ENCODE measurements at regions not wholly inside any gene's neighbourhood (a gene's known extent, or its start where the extent isn't known, plus 50 kb on each side); places are given as distances from the start of the nearest gene placed in this dataset.

DNA sequence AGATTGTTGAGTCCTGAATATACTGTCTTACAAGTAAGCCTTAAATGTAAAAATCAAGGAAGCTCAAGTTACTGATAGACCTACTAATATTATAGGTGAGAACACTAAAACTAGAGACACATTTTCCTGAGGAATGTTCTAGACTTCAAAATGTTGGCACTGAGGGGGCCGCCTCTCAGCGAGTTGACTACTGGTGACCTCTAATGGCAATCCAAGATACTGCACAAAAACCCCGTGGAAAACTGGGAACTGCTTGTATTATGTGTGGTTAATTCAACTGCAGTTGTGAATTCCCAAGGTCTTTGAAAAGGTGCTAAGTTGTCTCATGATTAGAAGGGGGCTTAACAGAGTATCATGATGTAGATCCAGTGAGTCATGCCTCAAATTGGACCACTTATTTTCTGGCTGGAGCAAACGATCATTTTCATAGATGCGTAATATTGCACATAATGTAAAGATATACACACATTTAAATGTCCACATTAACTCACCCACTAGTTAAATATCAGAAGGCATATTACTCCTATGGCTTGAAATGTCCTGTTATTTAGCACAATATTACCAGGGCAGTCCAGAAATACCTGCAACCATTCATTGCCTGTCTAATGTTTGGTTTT is 336.2 kb downstream of the FOXA2 start:
- Mint-ChIP-seq H3K27ac (no peak overlapping the region), H3K36me3 (no peaks in the 10 kb centered on the region), H3K4me1 (peaks cover 27% of the 10 kb centered on the region), H3K9me3 (no peaks in the 10 kb centered on the region), H3K27me3 (ENCODE audit: low read depth) (no peaks in the 10 kb centered on the region; the same call in 1 of the 2 replicates), H3K4me3 (no peak overlapping the region)
- TF ChIP-seq ZNF512 (CRISPR knock-in tag; IDR thresholded peaks at IDR 0.05; ENCODE audit: borderline replicate concordance) (no peak), OVOL2 (CRISPR knock-in tag; IDR thresholded peaks at IDR 0.05; ENCODE audit: borderline replicate concordance) (no peak)
- TF ChIP-seq, protein P1, sequence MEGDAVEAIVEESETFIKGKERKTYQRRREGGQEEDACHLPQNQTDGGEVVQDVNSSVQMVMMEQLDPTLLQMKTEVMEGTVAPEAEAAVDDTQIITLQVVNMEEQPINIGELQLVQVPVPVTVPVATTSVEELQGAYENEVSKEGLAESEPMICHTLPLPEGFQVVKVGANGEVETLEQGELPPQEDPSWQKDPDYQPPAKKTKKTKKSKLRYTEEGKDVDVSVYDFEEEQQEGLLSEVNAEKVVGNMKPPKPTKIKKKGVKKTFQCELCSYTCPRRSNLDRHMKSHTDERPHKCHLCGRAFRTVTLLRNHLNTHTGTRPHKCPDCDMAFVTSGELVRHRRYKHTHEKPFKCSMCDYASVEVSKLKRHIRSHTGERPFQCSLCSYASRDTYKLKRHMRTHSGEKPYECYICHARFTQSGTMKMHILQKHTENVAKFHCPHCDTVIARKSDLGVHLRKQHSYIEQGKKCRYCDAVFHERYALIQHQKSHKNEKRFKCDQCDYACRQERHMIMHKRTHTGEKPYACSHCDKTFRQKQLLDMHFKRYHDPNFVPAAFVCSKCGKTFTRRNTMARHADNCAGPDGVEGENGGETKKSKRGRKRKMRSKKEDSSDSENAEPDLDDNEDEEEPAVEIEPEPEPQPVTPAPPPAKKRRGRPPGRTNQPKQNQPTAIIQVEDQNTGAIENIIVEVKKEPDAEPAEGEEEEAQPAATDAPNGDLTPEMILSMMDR (IDR thresholded peaks at IDR 0.05): peak; percentile 34; the same call in 1 of the 2 replicates
- ChIA-PET POLR2A (no interaction called here), CTCF (interaction anchor here (0.7 to 0.8 kb wide), 2 partner anchors 15 to 439 kb away, joined by 3 to 4 read pairs; no protein-coding TSS in a partner anchor)
- DNase-seq (ENCODE audit: low spot score) (peak; percentile 49), ATAC-seq (peak; percentile 72)

GRCh38 chr20:22245139-22245538 is 339.2 kb downstream of the FOXA2 start:
- Mint-ChIP-seq H3K27me3 (ENCODE audit: low read depth) (no peaks in the 10 kb centered on the region), H3K36me3 (no peaks in the 10 kb centered on the region), H3K4me1 (peaks cover 6% of the 10 kb centered on the region), H3K4me3 (no peak overlapping the region), H3K27ac (no peak overlapping the region), H3K9me3 (no peaks in the 10 kb centered on the region)
- ChIA-PET POLR2A (no interaction called here), CTCF (no interaction called here)
- ATAC-seq: no peak
- no peak for DNase-seq (ENCODE audit: low spot score)
- TF ChIP-seq, protein P2, sequence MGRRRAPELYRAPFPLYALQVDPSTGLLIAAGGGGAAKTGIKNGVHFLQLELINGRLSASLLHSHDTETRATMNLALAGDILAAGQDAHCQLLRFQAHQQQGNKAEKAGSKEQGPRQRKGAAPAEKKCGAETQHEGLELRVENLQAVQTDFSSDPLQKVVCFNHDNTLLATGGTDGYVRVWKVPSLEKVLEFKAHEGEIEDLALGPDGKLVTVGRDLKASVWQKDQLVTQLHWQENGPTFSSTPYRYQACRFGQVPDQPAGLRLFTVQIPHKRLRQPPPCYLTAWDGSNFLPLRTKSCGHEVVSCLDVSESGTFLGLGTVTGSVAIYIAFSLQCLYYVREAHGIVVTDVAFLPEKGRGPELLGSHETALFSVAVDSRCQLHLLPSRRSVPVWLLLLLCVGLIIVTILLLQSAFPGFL (CRISPR knock-in tag; IDR thresholded peaks at IDR 0.05; ENCODE audit: borderline replicate concordance): no peak
- TF ChIP-seq ZNF396 (CRISPR knock-in tag; IDR thresholded peaks at IDR 0.05; ENCODE audit: borderline replicate concordance) (no peak), SOX15 (CRISPR knock-in tag; IDR thresholded peaks at IDR 0.05) (no peak), E2F1 (CRISPR knock-in tag; IDR thresholded peaks at IDR 0.05) (no peak), OVOL2 (CRISPR knock-in tag; IDR thresholded peaks at IDR 0.05; ENCODE audit: borderline replicate concordance) (no peak), ZNF532 (CRISPR knock-in tag; IDR thresholded peaks at IDR 0.05; ENCODE audit: borderline replicate concordance) (no peak), PRRX2 (CRISPR knock-in tag; IDR thresholded peaks at IDR 0.05) (no peak), HMGXB4 (CRISPR knock-in tag; IDR thresholded peaks at IDR 0.05) (no peak), MLX (CRISPR knock-in tag; IDR thresholded peaks at IDR 0.05) (no peak), EMX1 (CRISPR knock-in tag; IDR thresholded peaks at IDR 0.05) (no peak), ATF2 (CRISPR knock-in tag; IDR thresholded peaks at IDR 0.05; ENCODE audit: borderline replicate concordance, low read depth) (no peak), ZNF512 (CRISPR knock-in tag; IDR thresholded peaks at IDR 0.05; ENCODE audit: borderline replicate concordance) (no peak)
- TF ChIP-seq, protein P3, sequence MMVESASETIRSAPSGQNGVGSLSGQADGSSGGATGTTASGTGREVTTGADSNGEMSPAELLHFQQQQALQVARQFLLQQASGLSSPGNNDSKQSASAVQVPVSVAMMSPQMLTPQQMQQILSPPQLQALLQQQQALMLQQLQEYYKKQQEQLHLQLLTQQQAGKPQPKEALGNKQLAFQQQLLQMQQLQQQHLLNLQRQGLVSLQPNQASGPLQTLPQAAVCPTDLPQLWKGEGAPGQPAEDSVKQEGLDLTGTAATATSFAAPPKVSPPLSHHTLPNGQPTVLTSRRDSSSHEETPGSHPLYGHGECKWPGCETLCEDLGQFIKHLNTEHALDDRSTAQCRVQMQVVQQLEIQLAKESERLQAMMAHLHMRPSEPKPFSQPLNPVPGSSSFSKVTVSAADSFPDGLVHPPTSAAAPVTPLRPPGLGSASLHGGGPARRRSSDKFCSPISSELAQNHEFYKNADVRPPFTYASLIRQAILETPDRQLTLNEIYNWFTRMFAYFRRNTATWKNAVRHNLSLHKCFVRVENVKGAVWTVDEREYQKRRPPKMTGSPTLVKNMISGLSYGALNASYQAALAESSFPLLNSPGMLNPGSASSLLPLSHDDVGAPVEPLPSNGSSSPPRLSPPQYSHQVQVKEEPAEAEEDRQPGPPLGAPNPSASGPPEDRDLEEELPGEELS (CRISPR knock-in tag; IDR thresholded peaks at IDR 0.05): no peak
